Heart left ventricle (tissue), 13 donors: ENCODE measurements at regions not wholly inside any gene's neighbourhood (a gene's known extent, or its start where the extent isn't known, plus 50 kb on each side); places are given as distances from the start of the nearest gene placed in this dataset.

Experiments
- CTCF ChIP-seq, 12 donors: fragments of 200-600 bp; sonication (generic) in 4 of 12; IDR thresholded peaks; one replicate each; pipeline versions ENCODE4 v1.5.0 to v1.8.0; 2018 to 2022; ENCODE audit warnings: antibody characterized with exemption in 12 of 12, mild to moderate bottlenecking in 5 of 12
- POLR2A ChIP-seq, 2 donors: fragments of 450-650 bp; IDR thresholded peaks; one replicate each; pipeline ENCODE4 v1.6.1; 2017; ENCODE audit warnings: antibody characterized with exemption in 2 of 2, mild to moderate bottlenecking in 2 of 2, moderate library complexity in 2 of 2
- donor health status: ischemic (EF 13 %, LVEDD 7.1; RV severe dilation, severe dysfunction).
- donor health status: DM: no; HTN: yes; CAD: no.
- donor health status: DM: no; HTN: no; CAD: no.
- donor health status: ischemic (EF 25% LVEDD 6.9; RV normal size, moderate dysfunction).
- donor health status: ischemic (EF 25% LVEDD 5.7; RV mildly dilated, moderate dysfunction).
- donor health status: ischemic (EF 35%, LVEDD 5.7; RV mildly dilated, moderate dysfunction).
- donor health status: nonischemic (EF 11% LVEDD 7.7; RV severe dilation, severe dysfunction).
- donor health status: DM: yes; HTN: yes; CAD: no.
- donor health status: PGD.
- donor health status: ischemic (EF 29% LVEDD 5.4; RV normal size, mild dysfunction).
- donor health status: nonischemic (EF 23%, LVEDD 6.1; RV moderate dilation, normal function).

- TF ChIP-seq CTCF (IDR thresholded peaks at IDR 0.05): no peak
- no peak for TF ChIP-seq POLR2A (IDR thresholded peaks at IDR 0.05)
Observed at GRCh38 chr4:130485371-130485770, 1389.4 kb downstream of the C4orf33 start.
